GM12878 (cell line): ENCODE measurements at regions not wholly inside any gene's neighbourhood (a gene's known extent, or its start where the extent isn't known, plus 50 kb on each side); places are given as distances from the start of the nearest gene placed in this dataset.
"Not testable (repeated sequence)": the region's sequence is repeated elsewhere in the genome, so short reads cannot be mapped to it uniquely, and the experiment has no call there.

Experiments used
- ATAC-seq: fragments of 200-7000 bp; cut with Tn5 transposase; 3 replicates; pipeline ENCODE4 v1.9.1; 2020; ENCODE audit warnings: mild to moderate bottlenecking, moderate library complexity
- BruUV-seq: library from RNA; stranded (reverse); fragments of 400-500 nt; replicated peaks from 2 replicates; lab custom pipeline; 2021; lab: Mats Ljungman, UMichigan
- CTCF ChIA-PET: fragments of 300-600 bp; sonication (Branson Sonifier 250); formaldehyde crosslinking; extraction: SDS; loops from one replicate; lab custom pipeline; 2021; ENCODE audit warnings: inconsistent platforms; lab: Yijun Ruan, JAX
- POLR2A ChIA-PET: fragments of 350-600 bp; formaldehyde crosslinking; extraction: SDS; loops from one replicate; lab custom pipeline; 2021; ENCODE audit warnings: inconsistent platforms; lab: Charles Lee
- RAD21 ChIA-PET: fragments of 300-600 bp; sonication (Branson Sonifier 250); formaldehyde crosslinking; loops from one replicate; lab custom pipeline; 2023; ENCODE audit warnings: antibody characterized with exemption; ENCODE audit not compliant: unreplicated experiment; lab: Charles Lee
- SMC1A ChIA-PET: fragments of 300-600 bp; sonication (Branson Sonifier 250); formaldehyde crosslinking; loops from one replicate; lab custom pipeline; 2023; ENCODE audit not compliant: unreplicated experiment, uncharacterized antibody; lab: Charles Lee
- DNase-seq: peaks from one replicate; pipeline ENCODE4 v3.0.0-alpha.2; 2011; ENCODE audit warnings: low read depth, low spot score
- FAIRE-seq: peaks from 3 replicates; lab custom pipeline; 2011; peaks lifted over from hg19 to GRCh38; lab: Jason Lieb, UNC
- H2AFZ ChIP-seq: 2 replicates; pipeline ENCODE4 v1.6.0; 2011; ENCODE audit warnings: low read depth, low read length, control low read depth; ENCODE audit not compliant: control insufficient read depth
- H3K27ac ChIP-seq: 2 replicates; pipeline ENCODE4 v1.5.1; 2011; ENCODE audit warnings: control low read depth; ENCODE audit not compliant: control insufficient read depth, insufficient read depth
- H3K27me3 ChIP-seq, 2 experiments: replicated peaks in 1 of 2; 2 replicates each; pipeline versions ENCODE4 v1.6.0 to v1.6.1; 2011; ENCODE audit warnings: low read length in 1 of 2; ENCODE audit not compliant: control insufficient read depth in 2 of 2, insufficient read depth in 2 of 2
- H3K36me3 ChIP-seq, 2 experiments: 2 replicates each; pipeline ENCODE4 v1.5.1; 2011; ENCODE audit warnings: low read length in 1 of 2; ENCODE audit not compliant: control insufficient read depth in 2 of 2, insufficient read depth in 2 of 2
- H3K4me1 ChIP-seq: 2 replicates; pipeline ENCODE4 v1.6.1; 2011; ENCODE audit warnings: mild to moderate bottlenecking, low read length, moderate library complexity, mixed read lengths; ENCODE audit not compliant: control insufficient read depth, insufficient read depth
- H3K4me2 ChIP-seq: 2 replicates; pipeline ENCODE4 v1.6.0; 2011; ENCODE audit warnings: control low read depth; ENCODE audit not compliant: control insufficient read depth, insufficient read depth
- H3K4me3 ChIP-seq: fragments of 200-600 bp; sonication (generic); 2 replicates; pipeline ENCODE4 v1.5.1; 2016
- H3K79me2 ChIP-seq: 2 replicates; pipeline ENCODE4 v1.6.0; 2011; ENCODE audit warnings: low read length; ENCODE audit not compliant: control insufficient read depth, insufficient read depth
- H3K9ac ChIP-seq: 2 replicates; pipeline ENCODE4 v1.8.0; 2011; ENCODE audit warnings: low read length, control low read depth, mixed read lengths; ENCODE audit not compliant: control insufficient read depth, insufficient read depth
- H3K9me3 ChIP-seq: replicated peaks from 3 replicates; pipeline ENCODE4 v1.5.1; 2011; ENCODE audit warnings: mild to moderate bottlenecking, low read length; ENCODE audit not compliant: control insufficient read depth, insufficient read depth
- H4K20me1 ChIP-seq: 2 replicates; pipeline ENCODE4 v1.6.0; 2011; ENCODE audit not compliant: control insufficient read depth, insufficient read depth
- CBX3 ChIP-seq: fragments of 200-600 bp; sonication (generic); IDR thresholded peaks from 2 replicates; pipeline ENCODE4 v1.6.1; 2016; ENCODE audit warnings: low read depth, borderline replicate concordance
- CTCF ChIP-seq, 3 experiments: IDR thresholded peaks in 2 of 3; conservative IDR thresholded peaks in 1 of 3; 2 replicates each; pipeline ENCODE4 v1.5.1; 2011; ENCODE audit warnings: low read depth in 3 of 3, low read length in 3 of 3, mild to moderate bottlenecking in 3 of 3, control low read depth in 2 of 3, moderate library complexity in 2 of 3, inconsistent platforms in 1 of 3, mixed read lengths in 1 of 3; ENCODE audit not compliant: control insufficient read depth in 2 of 3, insufficient read depth in 1 of 3; ENCODE audit errors: extremely low read depth in 1 of 3
- WGBS: methylation state at CpG from one replicate; pipeline ENCODE4 v1.1.6; 2016; ENCODE audit warnings: low lambda C conversion rate; ENCODE audit not compliant: insufficient replicate concordance, insufficient coverage; ENCODE audit errors: missing lambda C conversion rate; 5-methylcytosine and 5-hydroxymethylcytosine counted together
- in situ Hi-C: fragments of 300-500 bp; cut with MboI; formaldehyde crosslinking; loops from 9 replicates; pipeline ENCODE4 v1.14.3; 2018; ENCODE audit warnings: mixed read lengths
- intact Hi-C: fragments of 100-400 bp; cut with micrococcal nuclease; formaldehyde crosslinking; loops from one replicate; pipeline ENCODE4 v1.14.2; 2022; ENCODE audit not compliant: unreplicated experiment

GRCh38 chr7:142625216-142625615 lies 124.1 kb upstream of the PRSS1 start:
- CTCF ChIA-PET = interaction anchor here (0.6 to 12.1 kb wide), 21 partner anchors 9 to 657 kb away, joined by 3 to 217 read pairs (median 5); no protein-coding TSS in a partner anchor
- H3K27me3 ChIP-seq, intact Hi-C loops, H3K9ac ChIP-seq, FAIRE-seq, BruUV-seq, H3K79me2 ChIP-seq, H3K36me3 ChIP-seq, H4K20me1 ChIP-seq, H2AFZ ChIP-seq, H3K4me3 ChIP-seq, H3K4me2 ChIP-seq, H3K27ac ChIP-seq, DNase-seq, ATAC-seq, H3K4me1 ChIP-seq, H3K9me3 ChIP-seq: not testable (repeated sequence)
- POLR2A ChIA-PET = interaction anchor here (0.8 kb wide), 1 partner anchor 38 kb away, joined by 3 read pairs; no protein-coding TSS in a partner anchor
- WGBS = 35% methylated on average over 2 of the region's 2 CpGs
- SMC1A ChIA-PET = interaction anchor here (1.1 to 2.6 kb wide), 10 partner anchors 10 to 188 kb away, joined by 3 to 10 read pairs (median 5); no protein-coding TSS in a partner anchor
- RAD21 ChIA-PET = interaction anchor here (1.2 to 2.7 kb wide), 6 partner anchors 16 to 185 kb away, joined by 3 to 26 read pairs (median 6); no protein-coding TSS in a partner anchor
- in situ Hi-C loops = loop anchor here (5.0 kb wide), 1 partner anchor 377 kb away; no protein-coding TSS in a partner anchor

GRCh38 chr7:142620402-142620801 lies 128.9 kb upstream of the PRSS1 start:
- intact Hi-C loops = no loop called here
- Histone ChIP-seq H3K4me1 (no peaks in the 10 kb centered on the region), H3K4me3 (no peak overlapping the region), H3K36me3 (no peaks in the 10 kb centered on the region), H3K27me3 (peaks cover 0 to 3% of the 10 kb centered on the region in 2 experiments; a peak in 2 of 4 replicates), H3K4me2 (no peak overlapping the region), H4K20me1 (no peaks in the 10 kb centered on the region; the same call in 1 of the 2 replicates), H2AFZ (no peak overlapping the region), H3K9ac (no peak overlapping the region), H3K79me2 (no peaks in the 10 kb centered on the region), H3K9me3 (no peaks in the 10 kb centered on the region), H3K27ac (no peak overlapping the region)
- no peak for FAIRE-seq
- no peak for ATAC-seq
- POLR2A ChIA-PET = no interaction called here
- no peak for DNase-seq
- RAD21 ChIA-PET = no interaction called here
- TF ChIP-seq CBX3 (no peak), CTCF (IDR thresholded peaks at IDR 0.05 in 2 of 3, conservative IDR thresholded peaks at IDR 0.05 in 1 of 3; ENCODE audit: control insufficient read depth in 2 of 3, extremely low read depth in 1 of 3, insufficient read depth in 1 of 3, low read depth in 3 of 3, low read length in 3 of 3) (no peak)
- CTCF ChIA-PET = interaction anchor here (1.1 kb wide), 1 partner anchor 17 kb away, joined by 3 read pairs; no protein-coding TSS in a partner anchor
- SMC1A ChIA-PET = no interaction called here
- no TSS peak for BruUV-seq
- WGBS = 54% methylated on average over 6 of the region's 6 CpGs
- in situ Hi-C loops = no loop called here
